NCI-H748 (cell line): ENCODE measurements at regions not wholly inside any gene's neighbourhood (a gene's known extent, or its start where the extent isn't known, plus 50 kb on each side); places are given as distances from the start of the nearest gene placed in this dataset.

Experiments
- DNase-seq: peaks from one replicate; lab custom pipeline; 2025; ENCODE audit not compliant: unreplicated experiment; lab: John Stamatoyannopoulos, UW

DNA sequence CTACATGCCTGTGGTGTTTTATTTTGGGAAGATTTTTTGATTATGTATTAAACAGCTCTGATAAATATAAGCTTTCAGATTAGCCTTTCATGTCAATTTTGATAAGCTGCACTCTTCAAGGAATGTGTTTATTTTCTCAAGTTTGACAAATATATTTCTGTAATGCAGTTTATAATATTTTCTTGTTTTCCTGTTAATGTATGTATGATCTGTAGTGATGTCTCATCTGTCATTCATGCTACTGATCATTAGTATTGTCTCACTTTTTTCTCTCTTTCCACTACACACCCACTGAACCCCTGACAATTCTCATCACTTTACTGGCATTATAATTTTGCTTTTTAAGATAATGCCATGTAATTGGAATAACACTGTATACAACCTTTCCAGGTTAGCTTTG, 100.9 kb downstream of the TMEM18 start:
- no peak for DNase-seq

- no peak for DNase-seq
Measured at GRCh38 chr2:575727-576236, 101.4 kb downstream of the TMEM18 start.

- DNase-seq = no peak
Measured at GRCh38 chr2:575030-575726, 102.0 kb downstream of the TMEM18 start.

GRCh38 chr2:573805-574392, 103.3 kb downstream of the TMEM18 start:
- no peak for DNase-seq

- DNase-seq = no peak
Measured at GRCh38 chr2:573025-573424, 104.2 kb downstream of the TMEM18 start.

DNA sequence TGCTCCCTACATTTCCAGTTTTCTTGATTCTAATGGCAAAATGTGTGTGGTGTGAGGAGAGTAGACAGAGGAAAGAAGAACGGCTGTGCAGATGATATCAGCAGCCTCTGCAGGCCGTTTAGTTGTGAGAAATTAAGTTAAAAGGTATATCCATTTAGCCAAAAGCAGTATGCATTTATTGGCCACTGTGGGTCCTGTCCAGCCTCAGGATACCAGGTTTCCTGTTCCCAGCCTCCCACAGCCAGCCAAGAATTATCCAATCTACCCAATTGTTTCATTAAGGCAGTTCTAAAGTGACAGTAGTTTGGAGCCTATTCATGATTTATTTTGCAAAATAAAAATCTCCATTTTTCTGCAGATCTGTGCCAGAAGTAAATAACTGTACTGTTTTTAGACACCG, 107.5 kb downstream of the TMEM18 start:
- DNase-seq = no peak

GRCh38 chr2:568639-569235, 108.5 kb downstream of the TMEM18 start:
- DNase-seq = no peak

GRCh38 chr2:567865-568638, 109.2 kb downstream of the TMEM18 start:
- no peak for DNase-seq

DNA sequence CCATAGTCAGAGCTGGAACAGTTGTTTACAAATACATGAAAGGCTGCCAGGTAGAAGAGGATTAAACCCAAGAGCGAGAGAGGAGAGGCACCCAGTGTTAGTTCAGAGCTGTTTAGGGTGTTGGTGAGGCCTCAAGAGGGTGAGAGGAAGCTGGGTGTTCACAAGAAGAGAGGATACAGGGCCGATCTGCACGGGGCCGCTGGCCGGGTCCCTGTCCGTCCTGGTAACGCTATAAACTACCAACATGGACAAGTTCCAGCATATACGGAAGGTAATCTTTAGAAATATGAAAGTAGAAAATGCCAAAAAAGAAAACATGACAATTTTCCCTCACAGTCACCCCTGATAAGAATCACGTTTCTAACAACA, 109.7 kb downstream of the TMEM18 start:
- DNase-seq = no peak

DNA sequence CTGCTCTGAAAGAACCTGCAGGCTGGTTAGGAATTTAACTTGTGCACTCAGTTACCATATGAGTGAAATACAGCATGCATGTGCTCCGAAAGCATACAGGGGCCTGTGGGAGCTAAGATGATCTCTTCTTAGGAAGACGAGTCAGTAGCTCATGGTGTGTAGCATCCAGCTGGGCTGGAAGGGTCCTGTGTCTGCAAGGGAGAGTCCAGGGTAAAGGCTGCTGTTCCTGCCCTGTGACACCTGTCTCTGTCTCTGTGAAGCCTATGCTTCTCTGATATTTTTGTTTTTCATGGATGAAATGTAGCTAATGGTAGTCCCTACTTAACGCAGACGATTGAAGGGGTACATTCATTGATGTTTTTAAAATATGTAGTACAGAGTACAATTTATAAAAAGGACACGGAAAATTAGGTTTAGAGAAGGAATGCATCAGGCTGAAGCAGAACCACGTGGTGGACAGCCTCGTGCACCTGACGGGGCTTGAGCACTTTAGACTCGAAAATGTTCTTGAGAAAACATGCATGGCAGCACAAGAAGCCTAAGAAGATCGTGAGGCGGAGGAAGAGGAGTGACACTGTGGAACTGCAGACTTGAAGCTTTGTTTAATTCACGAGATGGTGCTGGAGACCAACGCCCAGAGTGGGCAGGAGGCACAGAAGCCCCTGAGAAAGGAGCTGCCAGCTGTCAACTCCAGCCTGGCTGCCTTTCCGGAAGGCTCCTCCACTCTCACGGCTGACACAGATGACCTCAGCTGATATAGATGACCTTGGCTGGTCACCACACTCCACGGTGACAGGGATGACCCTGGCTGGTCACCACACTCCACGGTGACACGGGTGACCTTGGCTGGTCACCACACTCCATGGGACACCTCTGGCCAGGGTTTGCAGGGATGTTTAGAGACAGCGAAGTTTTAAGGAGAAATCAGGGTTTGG, 110.6 kb downstream of the TMEM18 start:
- no peak for DNase-seq

DNA sequence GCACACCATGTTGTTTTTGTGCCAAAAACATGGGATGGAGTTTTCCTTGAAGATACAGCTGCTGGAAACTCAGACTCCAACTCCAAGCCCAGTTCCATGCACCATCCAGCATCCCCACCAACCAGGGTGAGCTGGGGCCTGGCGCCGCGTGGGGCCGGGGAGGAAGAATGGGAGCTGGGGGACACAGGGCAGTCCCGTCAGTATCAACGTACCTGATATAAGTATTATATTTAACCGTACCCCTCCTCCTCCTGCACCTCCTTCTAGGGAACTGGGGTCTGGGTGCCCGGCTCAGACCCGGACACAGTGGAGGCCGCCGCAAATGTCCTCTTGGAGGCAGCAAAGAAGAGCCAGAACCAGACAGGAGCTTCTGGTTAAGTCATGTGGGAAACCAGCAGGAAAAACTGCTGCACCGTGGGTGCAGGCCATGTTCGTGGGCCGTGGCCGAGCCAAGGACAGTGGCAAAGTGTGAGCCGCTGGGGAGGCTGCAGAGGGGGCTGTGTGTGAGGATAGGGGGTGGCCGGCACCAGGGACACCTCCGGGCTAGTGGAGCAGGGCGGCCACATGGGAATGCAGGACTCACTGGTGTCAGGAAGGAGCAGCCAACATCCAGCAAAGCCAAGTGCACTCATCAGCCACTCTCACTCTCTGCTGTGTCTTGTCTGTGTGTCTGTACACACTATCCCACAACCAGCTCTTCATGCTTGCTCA, 112.6 kb downstream of the TMEM18 start:
- DNase-seq = no peak

DNA sequence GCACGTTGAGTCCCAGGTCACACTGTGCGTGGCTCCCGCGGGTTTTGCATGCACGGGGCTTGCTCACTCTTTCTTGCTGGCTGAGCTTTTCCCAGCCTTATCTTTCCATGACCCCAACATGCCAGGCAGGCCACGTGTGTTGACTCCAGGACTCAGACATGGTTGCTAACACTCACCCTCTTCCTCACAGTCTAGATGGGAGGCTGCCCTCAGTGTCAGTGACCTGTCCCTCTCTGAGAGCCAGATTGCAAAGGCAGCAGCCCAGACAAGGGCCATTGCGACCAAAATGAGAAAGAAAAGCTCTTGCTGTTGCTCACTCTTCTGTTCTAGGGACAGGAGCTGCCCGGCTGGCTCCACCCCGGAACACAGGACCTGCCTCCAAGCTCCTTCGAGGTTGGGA, 113.7 kb downstream of the TMEM18 start:
- no peak for DNase-seq

DNA sequence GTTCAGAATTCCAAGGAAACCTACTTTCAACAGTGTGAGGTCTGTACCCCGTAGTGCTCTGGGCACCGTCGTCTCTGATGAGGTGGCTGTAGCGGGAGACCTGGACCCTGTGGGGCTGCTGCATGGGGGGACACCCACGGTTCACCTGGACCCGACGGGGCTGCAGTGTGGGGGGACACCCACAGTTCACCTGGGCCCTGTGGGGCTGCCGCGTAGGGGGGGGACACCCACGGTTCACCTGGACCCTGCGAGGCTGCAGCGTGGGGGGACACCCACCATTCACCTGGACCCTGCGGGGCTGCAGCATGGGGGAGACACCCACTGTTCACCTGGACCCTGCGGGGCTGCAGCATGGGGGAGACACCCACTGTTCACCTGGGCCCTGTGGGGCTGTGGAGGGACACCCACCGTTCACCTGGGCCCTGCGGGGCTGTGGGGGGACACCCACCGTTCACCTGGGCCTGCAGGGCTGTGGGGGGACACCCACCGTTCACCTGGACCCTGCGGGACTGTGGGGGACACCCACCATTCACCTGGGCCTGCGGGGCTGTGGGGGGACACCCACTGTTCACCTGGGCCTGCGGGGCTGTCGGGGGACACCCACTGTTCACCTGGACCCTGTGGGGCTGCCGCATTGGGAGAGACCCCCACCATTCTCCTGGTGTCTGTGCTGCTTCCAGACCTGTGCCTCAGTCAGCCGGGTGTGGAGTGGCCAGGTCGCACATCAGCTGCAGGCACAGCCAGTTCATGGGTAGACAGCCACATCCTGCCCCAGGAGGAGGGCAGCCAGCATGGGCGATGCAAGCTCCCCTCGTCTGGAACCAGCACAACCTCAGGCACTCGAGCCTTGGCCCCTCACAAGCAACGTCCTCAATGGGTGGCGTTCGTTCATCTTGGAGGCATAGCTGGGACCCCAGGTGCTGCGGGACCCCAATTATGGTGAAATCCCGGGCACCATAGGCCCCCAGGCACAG, 114.5 kb downstream of the TMEM18 start:
- DNase-seq = no peak

GRCh38 chr2:558879-559278, 118.3 kb downstream of the TMEM18 start:
- DNase-seq = no peak

DNA sequence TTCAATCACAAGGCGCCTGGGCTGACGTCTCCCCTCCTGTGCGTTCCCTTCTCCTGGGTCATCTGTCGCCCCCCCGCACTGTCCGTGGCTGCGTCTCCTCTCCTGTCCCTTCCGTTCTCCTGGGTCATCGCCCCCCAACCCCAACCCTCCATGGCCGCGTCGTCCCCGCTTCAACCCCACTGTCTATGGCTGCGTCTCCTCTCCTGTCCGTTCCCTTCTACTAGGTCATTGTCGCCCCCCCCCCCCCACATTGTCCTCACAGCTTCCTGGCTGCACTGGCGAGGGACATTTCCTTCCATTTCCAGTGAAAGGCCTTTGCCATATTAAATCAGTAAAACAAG, 118.9 kb downstream of the TMEM18 start:
- DNase-seq = no peak

- no peak for DNase-seq
Measured at GRCh38 chr2:557635-558301, 119.4 kb downstream of the TMEM18 start.

GRCh38 chr2:556485-556884, 120.7 kb downstream of the TMEM18 start:
- no peak for DNase-seq

- DNase-seq = no peak
Measured at GRCh38 chr2:555164-555922, 121.9 kb downstream of the TMEM18 start.
